Nephron (organoid): ENCODE measurements at regions not wholly inside any gene's neighbourhood (a gene's known extent, or its start where the extent isn't known, plus 50 kb on each side); places are given as distances from the start of the nearest gene placed in this dataset.
"Not testable (repeated sequence)": the region's sequence is repeated elsewhere in the genome, so short reads cannot be mapped to it uniquely, and the experiment has no call there.

Experiments used
- H3K27ac Mint-ChIP-seq, 3 experiments: 2 replicates each; pipeline ENCODE4 v1.8.0; 2020; ENCODE audit warnings: mixed read lengths in 3 of 3, mild to moderate bottlenecking in 2 of 3, moderate library complexity in 1 of 3
- H3K27me3 Mint-ChIP-seq: 2 replicates; pipeline ENCODE4 v1.8.0; 2021; ENCODE audit warnings: low read depth, mild to moderate bottlenecking, moderate library complexity, mixed read lengths
- H3K36me3 Mint-ChIP-seq: 2 replicates; pipeline ENCODE4 v1.8.0; 2020; ENCODE audit warnings: low read depth, mixed read lengths
- H3K4me1 Mint-ChIP-seq: 2 replicates; pipeline ENCODE4 v1.8.0; 2020; ENCODE audit warnings: mixed read lengths
- H3K4me3 Mint-ChIP-seq, 3 experiments: 2 replicates each; pipeline ENCODE4 v1.8.0; 2020; ENCODE audit warnings: mild to moderate bottlenecking in 3 of 3, mixed read lengths in 3 of 3, moderate library complexity in 2 of 3
- H3K9me3 Mint-ChIP-seq: 2 replicates; pipeline ENCODE4 v1.8.0; 2020; ENCODE audit warnings: mixed read lengths
- CTCF ChIP-seq, 3 experiments: fragments of 200-600 bp; sonication (generic); IDR thresholded peaks; one replicate each; pipeline ENCODE4 v1.5.0; 2021; ENCODE audit warnings: antibody characterized with exemption in 3 of 3; ENCODE audit not compliant: unreplicated experiment in 3 of 3

GRCh38 chr3:148540851-148541250 lies 156.9 kb upstream of the AGTR1 start:
- Mint-ChIP-seq H3K27ac (no peak overlapping the region), H3K4me1 (no peaks in the 10 kb centered on the region), H3K9me3 (no peaks in the 10 kb centered on the region), H3K27me3 (no peaks in the 10 kb centered on the region), H3K4me3 (no peak overlapping the region), H3K36me3 (no peaks in the 10 kb centered on the region)
- TF ChIP-seq CTCF (IDR thresholded peaks at IDR 0.05; ENCODE audit: unreplicated experiment in 3 of 3), result no peak

GRCh38 chr3:148546959-148547358 lies 150.7 kb upstream of the AGTR1 start:
- H3K27ac Mint-ChIP-seq, result no peak overlapping the region
- no peaks in the 10 kb centered on the region for H3K9me3 Mint-ChIP-seq
- peaks cover 3% of the 10 kb centered on the region for H3K27me3 Mint-ChIP-seq
- no peak overlapping the region for H3K4me3 Mint-ChIP-seq
- no peaks in the 10 kb centered on the region for H3K4me1 Mint-ChIP-seq
- H3K36me3 Mint-ChIP-seq, result no peaks in the 10 kb centered on the region
- TF ChIP-seq CTCF (IDR thresholded peaks at IDR 0.05; ENCODE audit: unreplicated experiment in 3 of 3), result no peak

- TF ChIP-seq CTCF (IDR thresholded peaks at IDR 0.05; ENCODE audit: unreplicated experiment in 3 of 3), result no peak
- Mint-ChIP-seq H3K4me3 (no peak overlapping the region), H3K27ac (peak overlapping the region in 1 of 3 experiments; percentile 85), H3K9me3 (no peaks in the 10 kb centered on the region), H3K36me3 (no peaks in the 10 kb centered on the region), H3K27me3 (peaks cover 3% of the 10 kb centered on the region), H3K4me1 (peaks cover 10% of the 10 kb centered on the region)
These were observed 145.9 kb upstream of the AGTR1 start for GRCh38 chr3:148551767-148552260.

GRCh38 chr3:148554367-148554766 lies 143.3 kb upstream of the AGTR1 start:
- Mint-ChIP-seq H3K9me3 (no peaks in the 10 kb centered on the region), H3K27me3 (no peaks in the 10 kb centered on the region), H3K36me3 (no peaks in the 10 kb centered on the region), H3K4me3 (no peak overlapping the region), H3K4me1 (peaks cover 10% of the 10 kb centered on the region), H3K27ac (peak overlapping the region; percentile 45 to 85 (median 49))
- no peak for TF ChIP-seq CTCF (IDR thresholded peaks at IDR 0.05; ENCODE audit: unreplicated experiment in 3 of 3)

GRCh38 chr3:148556664-148557063 lies 141.0 kb upstream of the AGTR1 start:
- H3K9me3 Mint-ChIP-seq, result peaks cover 9% of the 10 kb centered on the region
- TF ChIP-seq CTCF (IDR thresholded peaks at IDR 0.05; ENCODE audit: unreplicated experiment in 3 of 3), result no peak
- H3K36me3 Mint-ChIP-seq, result peaks cover under 1% of the 10 kb centered on the region
- H3K27me3 Mint-ChIP-seq, result no peaks in the 10 kb centered on the region
- no peak overlapping the region for H3K27ac Mint-ChIP-seq
- peaks cover 10% of the 10 kb centered on the region for H3K4me1 Mint-ChIP-seq
- no peak overlapping the region for H3K4me3 Mint-ChIP-seq

- H3K4me3 Mint-ChIP-seq, H3K27me3 Mint-ChIP-seq, H3K36me3 Mint-ChIP-seq, H3K9me3 Mint-ChIP-seq, H3K4me1 Mint-ChIP-seq, H3K27ac Mint-ChIP-seq: not testable (repeated sequence)
These were observed 120.1 kb upstream of the AGTR1 start for GRCh38 chr3:148577579-148577978.
